ENCODE measurements at regions not wholly inside any gene's neighbourhood (a gene's known extent, or its start where the extent isn't known, plus 50 kb on each side); places are given as distances from the start of the nearest gene placed in this dataset.
A peak's percentile ranks its signal among the peaks of the same experiment; 100 is the strongest.

- Histone ChIP-seq H3K18ac (ENCODE audit: low read length) (no peak overlapping the region), H3K4ac (ENCODE audit: low read depth, low read length) (no peak overlapping the region), H3K56ac (ENCODE audit: low read length) (no peak overlapping the region), H2BK5ac (ENCODE audit: low read length) (no peak overlapping the region), H3K4me1 (ENCODE audit: control insufficient read depth, low read depth, low read length) (no peaks in the 10 kb centered on the region), H3K27me3 (ENCODE audit: insufficient read depth, low read length, poor library complexity) (no peaks in the 10 kb centered on the region), H2BK120ac (ENCODE audit: low read depth, low read length) (no peak overlapping the region), H4K5ac (ENCODE audit: low read length) (no peak overlapping the region), H3K9ac (ENCODE audit: low read length) (no peak overlapping the region), H3K79me2 (ENCODE audit: control insufficient read depth, insufficient read depth, low read length) (no peaks in the 10 kb centered on the region), H3K4me3 (ENCODE audit: low read length) (no peak overlapping the region), H2BK15ac (replicated peaks; ENCODE audit: low read depth) (no peak overlapping the region), H4K8ac (ENCODE audit: low read depth, low read length) (no peak overlapping the region), H3K23ac (ENCODE audit: low read length) (no peak overlapping the region), H3K4me2 (ENCODE audit: low read length) (no peak overlapping the region), H3K27ac (ENCODE audit: low read depth, low read length) (no peak overlapping the region), H2AK5ac (ENCODE audit: low read length) (no peak overlapping the region), H3K36me3 (ENCODE audit: control insufficient read depth, insufficient read depth, low read length) (no peaks in the 10 kb centered on the region), H3K79me1 (ENCODE audit: low read length) (no peaks in the 10 kb centered on the region)
- WGBS (ENCODE audit: extremely low coverage, insufficient coverage, low lambda C conversion rate) = 100% methylated on average over 1 of the region's 3 CpGs
- no peak for DNase-seq
Measured at GRCh38 chr19:31611046-31611877, 262.0 kb upstream of the TSHZ3 start.

- DNase-seq = peak; percentile 2
Measured at GRCh38 chr19:31612873-31613272, 263.6 kb upstream of the TSHZ3 start.

DNA sequence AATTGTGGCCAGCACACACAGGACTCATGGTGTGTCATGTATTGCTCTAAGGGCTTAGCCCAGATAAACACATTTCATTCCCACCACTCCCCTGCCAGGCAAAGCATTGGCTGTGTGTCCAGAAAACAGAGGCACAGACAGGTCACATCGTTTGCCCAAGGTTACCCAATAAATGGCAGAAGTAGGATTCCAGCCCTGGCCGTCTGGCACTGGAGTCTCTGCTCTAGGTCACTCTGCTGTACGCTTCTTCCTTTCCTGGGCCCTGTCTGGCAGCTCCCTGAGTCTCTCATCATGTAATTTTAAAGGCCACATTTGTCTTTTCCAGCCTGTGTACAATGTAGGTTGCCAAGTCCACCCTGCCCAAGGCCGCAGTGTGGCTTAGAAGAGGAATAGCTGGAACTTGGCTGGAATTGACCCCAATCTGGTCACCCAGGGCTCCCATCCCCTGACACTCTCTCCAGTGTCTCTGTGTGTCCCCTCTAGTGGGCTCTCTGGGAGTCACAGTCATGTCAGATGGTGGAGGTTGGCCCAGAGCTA lies 264.5 kb upstream of the TSHZ3 start:
- Histone ChIP-seq H2BK5ac (ENCODE audit: low read length) (no peak overlapping the region), H3K9ac (ENCODE audit: low read length) (no peak overlapping the region), H3K4ac (ENCODE audit: low read depth, low read length) (no peak overlapping the region), H3K27ac (ENCODE audit: low read depth, low read length) (no peak overlapping the region), H2BK15ac (replicated peaks; ENCODE audit: low read depth) (no peak overlapping the region), H4K8ac (ENCODE audit: low read depth, low read length) (no peak overlapping the region), H3K27me3 (ENCODE audit: insufficient read depth, low read length, poor library complexity) (no peaks in the 10 kb centered on the region), H3K4me1 (ENCODE audit: control insufficient read depth, low read depth, low read length) (no peaks in the 10 kb centered on the region), H3K36me3 (ENCODE audit: control insufficient read depth, insufficient read depth, low read length) (no peaks in the 10 kb centered on the region), H3K18ac (ENCODE audit: low read length) (no peak overlapping the region), H3K79me1 (ENCODE audit: low read length) (no peaks in the 10 kb centered on the region), H2AK5ac (ENCODE audit: low read length) (no peak overlapping the region), H3K79me2 (ENCODE audit: control insufficient read depth, insufficient read depth, low read length) (no peaks in the 10 kb centered on the region), H3K4me2 (ENCODE audit: low read length) (no peak overlapping the region), H2BK120ac (ENCODE audit: low read depth, low read length) (no peak overlapping the region), H4K5ac (ENCODE audit: low read length) (no peak overlapping the region), H3K4me3 (ENCODE audit: low read length) (no peak overlapping the region), H3K23ac (ENCODE audit: low read length) (no peak overlapping the region), H3K56ac (ENCODE audit: low read length) (no peak overlapping the region)
- WGBS (ENCODE audit: extremely low coverage, insufficient coverage, low lambda C conversion rate) = no CpG with 5 or more reads among the region's 4 CpGs
- peak; percentile 30 for DNase-seq

More at GRCh38 chr19:31612873-31613272, 263.6 kb upstream of the TSHZ3 start:
- Histone ChIP-seq H3K4ac (ENCODE audit: low read depth, low read length) (no peak overlapping the region), H3K27me3 (ENCODE audit: insufficient read depth, low read length, poor library complexity) (no peaks in the 10 kb centered on the region), H3K56ac (ENCODE audit: low read length) (no peak overlapping the region), H3K18ac (ENCODE audit: low read length) (no peak overlapping the region), H3K4me2 (ENCODE audit: low read length) (no peak overlapping the region), H4K5ac (ENCODE audit: low read length) (no peak overlapping the region), H3K36me3 (ENCODE audit: control insufficient read depth, insufficient read depth, low read length) (no peaks in the 10 kb centered on the region), H2BK15ac (replicated peaks; ENCODE audit: low read depth) (no peak overlapping the region), H3K27ac (ENCODE audit: low read depth, low read length) (no peak overlapping the region), H2BK120ac (ENCODE audit: low read depth, low read length) (no peak overlapping the region), H3K4me1 (ENCODE audit: control insufficient read depth, low read depth, low read length) (no peaks in the 10 kb centered on the region), H2AK5ac (ENCODE audit: low read length) (no peak overlapping the region), H3K79me1 (ENCODE audit: low read length) (no peaks in the 10 kb centered on the region), H2BK5ac (ENCODE audit: low read length) (no peak overlapping the region), H3K4me3 (ENCODE audit: low read length) (no peak overlapping the region), H3K9ac (ENCODE audit: low read length) (no peak overlapping the region), H3K23ac (ENCODE audit: low read length) (no peak overlapping the region), H3K79me2 (ENCODE audit: control insufficient read depth, insufficient read depth, low read length) (no peaks in the 10 kb centered on the region), H4K8ac (ENCODE audit: low read depth, low read length) (no peak overlapping the region)
- WGBS (ENCODE audit: extremely low coverage, insufficient coverage, low lambda C conversion rate) = no CpG with 5 or more reads among the region's 6 CpGs

GRCh38 chr19:31616031-31616430 lies 266.8 kb upstream of the TSHZ3 start:
- no peak overlapping the region for H4K5ac ChIP-seq (ENCODE audit: low read length)
- no peak overlapping the region for H3K56ac ChIP-seq (ENCODE audit: low read length)
- WGBS (ENCODE audit: extremely low coverage, insufficient coverage, low lambda C conversion rate) = no CpG with 5 or more reads among the region's 3 CpGs
- no peak overlapping the region for H3K4me2 ChIP-seq (ENCODE audit: low read length)
- H2AK5ac ChIP-seq (ENCODE audit: low read length) = no peak overlapping the region
- H3K27me3 ChIP-seq (ENCODE audit: insufficient read depth, low read length, poor library complexity) = no peaks in the 10 kb centered on the region
- H3K4ac ChIP-seq (ENCODE audit: low read depth, low read length) = no peak overlapping the region
- no peaks in the 10 kb centered on the region for H3K79me1 ChIP-seq (ENCODE audit: low read length)
- H4K8ac ChIP-seq (ENCODE audit: low read depth, low read length) = no peak overlapping the region
- no peak overlapping the region for H2BK5ac ChIP-seq (ENCODE audit: low read length)
- no peak for DNase-seq
- H3K4me3 ChIP-seq (ENCODE audit: low read length) = no peak overlapping the region
- no peaks in the 10 kb centered on the region for H3K79me2 ChIP-seq (ENCODE audit: control insufficient read depth, insufficient read depth, low read length)
- H3K18ac ChIP-seq (ENCODE audit: low read length) = no peak overlapping the region
- H3K23ac ChIP-seq (ENCODE audit: low read length) = no peak overlapping the region
- H3K9ac ChIP-seq (ENCODE audit: low read length) = no peak overlapping the region
- H2BK120ac ChIP-seq (ENCODE audit: low read depth, low read length) = no peak overlapping the region
- H2BK15ac ChIP-seq (replicated peaks; ENCODE audit: low read depth) = no peak overlapping the region
- H3K4me1 ChIP-seq (ENCODE audit: control insufficient read depth, low read depth, low read length) = no peaks in the 10 kb centered on the region
- H3K27ac ChIP-seq (ENCODE audit: low read depth, low read length) = no peak overlapping the region
- no peaks in the 10 kb centered on the region for H3K36me3 ChIP-seq (ENCODE audit: control insufficient read depth, insufficient read depth, low read length)

GRCh38 chr19:31617010-31617585 lies 267.9 kb upstream of the TSHZ3 start:
- no peak overlapping the region for H3K4me3 ChIP-seq (ENCODE audit: low read length)

More at GRCh38 chr19:31617010-31617585, 267.9 kb upstream of the TSHZ3 start:
- no peak overlapping the region for H3K4ac ChIP-seq (ENCODE audit: low read depth, low read length)
- no peak overlapping the region for H3K9ac ChIP-seq (ENCODE audit: low read length)
- H3K4me1 ChIP-seq (ENCODE audit: control insufficient read depth, low read depth, low read length) = no peaks in the 10 kb centered on the region
- no peaks in the 10 kb centered on the region for H3K79me1 ChIP-seq (ENCODE audit: low read length)
- no peak overlapping the region for H2BK5ac ChIP-seq (ENCODE audit: low read length)
- no peaks in the 10 kb centered on the region for H3K27me3 ChIP-seq (ENCODE audit: insufficient read depth, low read length, poor library complexity)
- no peak overlapping the region for H2BK15ac ChIP-seq (replicated peaks; ENCODE audit: low read depth)
- no CpG with 5 or more reads among the region's 4 CpGs for WGBS (ENCODE audit: extremely low coverage, insufficient coverage, low lambda C conversion rate)
- H3K4me2 ChIP-seq (ENCODE audit: low read length) = no peak overlapping the region
- no peaks in the 10 kb centered on the region for H3K79me2 ChIP-seq (ENCODE audit: control insufficient read depth, insufficient read depth, low read length)
- no peak overlapping the region for H2BK120ac ChIP-seq (ENCODE audit: low read depth, low read length)
- no peaks in the 10 kb centered on the region for H3K36me3 ChIP-seq (ENCODE audit: control insufficient read depth, insufficient read depth, low read length)
- DNase-seq = no peak
- H3K23ac ChIP-seq (ENCODE audit: low read length) = no peak overlapping the region
- H2AK5ac ChIP-seq (ENCODE audit: low read length) = no peak overlapping the region
- no peak overlapping the region for H3K27ac ChIP-seq (ENCODE audit: low read depth, low read length)
- no peak overlapping the region for H3K56ac ChIP-seq (ENCODE audit: low read length)
- H4K8ac ChIP-seq (ENCODE audit: low read depth, low read length) = no peak overlapping the region
- no peak overlapping the region for H4K5ac ChIP-seq (ENCODE audit: low read length)
- H3K18ac ChIP-seq (ENCODE audit: low read length) = no peak overlapping the region

Data from mesendoderm (in vitro differentiated cells).